NCI-H82 (cell line): ENCODE measurements at regions not wholly inside any gene's neighbourhood (a gene's known extent, or its start where the extent isn't known, plus 50 kb on each side); places are given as distances from the start of the nearest gene placed in this dataset.

ENCODE experiments used
- DNase-seq: peaks from one replicate; lab custom pipeline; 2025; lab: John Stamatoyannopoulos, UW

- no peak for DNase-seq
Observed at GRCh38 chr18:24987303-24988252, 364.4 kb downstream of the ZNF521 start.

GRCh38 chr18:24988253-24988840, 363.6 kb downstream of the ZNF521 start:
- DNase-seq = no peak

- DNase-seq = peak; percentile 87
Observed at GRCh38 chr18:24989760-24990593, 362.0 kb downstream of the ZNF521 start.

GRCh38 chr18:24990671-24991134, 361.3 kb downstream of the ZNF521 start:
- no peak for DNase-seq

GRCh38 chr18:24991141-24992060, 360.6 kb downstream of the ZNF521 start:
- no peak for DNase-seq

- no peak for DNase-seq
Observed at GRCh38 chr18:24992491-24992890, 359.5 kb downstream of the ZNF521 start.

GRCh38 chr18:24993628-24994027, 358.3 kb downstream of the ZNF521 start:
- no peak for DNase-seq

- no peak for DNase-seq
Observed at GRCh38 chr18:24995056-24995455, 356.9 kb downstream of the ZNF521 start.

GRCh38 chr18:24995755-24996154, 356.2 kb downstream of the ZNF521 start:
- DNase-seq = no peak

- no peak for DNase-seq
Observed at GRCh38 chr18:24999650-25000267, 352.2 kb downstream of the ZNF521 start.

GRCh38 chr18:25001803-25002202, 350.2 kb downstream of the ZNF521 start:
- DNase-seq = no peak

GRCh38 chr18:25005541-25006403, 346.2 kb downstream of the ZNF521 start:
- no peak for DNase-seq

- no peak for DNase-seq
Observed at GRCh38 chr18:25010623-25011374, 341.2 kb downstream of the ZNF521 start.
